ENCODE measurements at regions not wholly inside any gene's neighbourhood (a gene's known extent, or its start where the extent isn't known, plus 50 kb on each side); places are given as distances from the start of the nearest gene placed in this dataset.

DNA sequence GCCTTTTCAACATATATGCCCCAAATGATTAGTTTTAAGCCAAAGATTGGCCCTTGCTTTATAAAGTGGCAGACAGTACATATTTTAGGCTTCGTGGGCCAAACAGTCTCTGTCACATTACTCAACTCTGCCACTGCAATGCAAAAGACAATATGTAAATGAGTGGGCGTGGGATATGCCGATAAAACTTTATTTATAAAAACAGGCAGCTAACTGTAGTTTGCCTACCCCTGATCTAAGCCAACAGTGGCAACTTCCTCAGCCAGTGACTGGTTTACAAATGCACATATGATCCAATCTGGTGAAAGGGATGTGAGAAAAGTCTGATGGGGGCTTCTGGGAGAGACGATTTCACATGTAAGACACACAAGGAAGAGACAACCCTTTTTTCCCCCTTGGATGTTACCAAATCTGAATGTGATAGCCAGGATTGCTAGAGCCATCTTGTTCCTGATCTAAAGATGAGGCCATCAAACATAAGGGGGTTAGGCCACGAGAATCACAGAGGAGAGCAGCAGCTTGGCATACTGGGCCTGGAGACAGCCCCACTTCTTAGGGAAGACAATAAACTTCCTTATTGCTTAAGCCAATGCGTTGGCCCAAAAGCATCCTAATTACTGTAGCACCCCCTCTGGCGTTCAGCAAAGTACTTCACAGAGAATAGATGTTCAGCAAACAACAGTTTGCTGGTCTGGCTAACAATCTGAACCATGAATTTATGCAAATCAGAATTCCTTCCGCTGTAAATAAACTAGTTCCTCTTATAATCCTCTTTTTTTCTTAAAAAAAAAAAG lies 75.2 kb upstream of the TMCC3 start:
- TF ChIP-seq, protein P1, sequence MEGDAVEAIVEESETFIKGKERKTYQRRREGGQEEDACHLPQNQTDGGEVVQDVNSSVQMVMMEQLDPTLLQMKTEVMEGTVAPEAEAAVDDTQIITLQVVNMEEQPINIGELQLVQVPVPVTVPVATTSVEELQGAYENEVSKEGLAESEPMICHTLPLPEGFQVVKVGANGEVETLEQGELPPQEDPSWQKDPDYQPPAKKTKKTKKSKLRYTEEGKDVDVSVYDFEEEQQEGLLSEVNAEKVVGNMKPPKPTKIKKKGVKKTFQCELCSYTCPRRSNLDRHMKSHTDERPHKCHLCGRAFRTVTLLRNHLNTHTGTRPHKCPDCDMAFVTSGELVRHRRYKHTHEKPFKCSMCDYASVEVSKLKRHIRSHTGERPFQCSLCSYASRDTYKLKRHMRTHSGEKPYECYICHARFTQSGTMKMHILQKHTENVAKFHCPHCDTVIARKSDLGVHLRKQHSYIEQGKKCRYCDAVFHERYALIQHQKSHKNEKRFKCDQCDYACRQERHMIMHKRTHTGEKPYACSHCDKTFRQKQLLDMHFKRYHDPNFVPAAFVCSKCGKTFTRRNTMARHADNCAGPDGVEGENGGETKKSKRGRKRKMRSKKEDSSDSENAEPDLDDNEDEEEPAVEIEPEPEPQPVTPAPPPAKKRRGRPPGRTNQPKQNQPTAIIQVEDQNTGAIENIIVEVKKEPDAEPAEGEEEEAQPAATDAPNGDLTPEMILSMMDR (IDR thresholded peaks at IDR 0.05), result peak; percentile 57
- TF ChIP-seq EZH2phosphoT487 (IDR thresholded peaks at IDR 0.05), result no peak
- no peak for TF ChIP-seq EZH2 (IDR thresholded peaks at IDR 0.05)
